ENCODE measurements at regions not wholly inside any gene's neighbourhood (a gene's known extent, or its start where the extent isn't known, plus 50 kb on each side); places are given as distances from the start of the nearest gene placed in this dataset.

GRCh38 chr2:236764716-236765115, 195.1 kb downstream of the ACKR3 start:
- WGBS, 3 donors: 75 to 94% (median 94%) methylated on average over 2 of the region's 2 CpGs

GRCh38 chr2:236765478-236765877, 195.9 kb downstream of the ACKR3 start:
- H3K9me3 ChIP-seq: no peaks in the 10 kb centered on the region
- H3K4me1 ChIP-seq: no peaks in the 10 kb centered on the region
- no peak overlapping the region for H3K27ac ChIP-seq
- no peak for ATAC-seq
- no peaks in the 10 kb centered on the region for H3K27me3 ChIP-seq (ENCODE audit: insufficient read depth in 3 of 3, low read length in 2 of 3)
- intact Hi-C loops (cut with DNase I): no loop called here
- 63 to 70% (median 65%) methylated on average over 3 of the region's 3 CpGs for WGBS, 3 donors
- H3K4me3 ChIP-seq: no peak overlapping the region
- H3K36me3 ChIP-seq (ENCODE audit: insufficient read depth in 1 of 2, low read depth in 1 of 2): no peaks in the 10 kb centered on the region
- no peak for TF ChIP-seq CTCF (IDR thresholded peaks at IDR 0.05)
- no peak for DNase-seq

More at GRCh38 chr2:236764716-236765115, 195.1 kb downstream of the ACKR3 start:
- no peak for TF ChIP-seq CTCF (IDR thresholded peaks at IDR 0.05)
- no peak overlapping the region for H3K4me3 ChIP-seq
- no peak for ATAC-seq
- H3K4me1 ChIP-seq: no peaks in the 10 kb centered on the region
- no peak for DNase-seq
- no peaks in the 10 kb centered on the region for H3K27me3 ChIP-seq (ENCODE audit: insufficient read depth in 3 of 3, low read length in 2 of 3)
- no peaks in the 10 kb centered on the region for H3K9me3 ChIP-seq
- intact Hi-C loops (cut with DNase I): no loop called here
- no peak overlapping the region for H3K27ac ChIP-seq
- H3K36me3 ChIP-seq (ENCODE audit: insufficient read depth in 1 of 2, low read depth in 1 of 2): no peaks in the 10 kb centered on the region

GRCh38 chr2:236766850-236767249, 197.2 kb downstream of the ACKR3 start:
- H3K27ac ChIP-seq: no peak overlapping the region
- no peaks in the 10 kb centered on the region for H3K9me3 ChIP-seq
- H3K27me3 ChIP-seq (ENCODE audit: insufficient read depth in 3 of 3, low read length in 2 of 3): no peaks in the 10 kb centered on the region
- no peak for TF ChIP-seq CTCF (IDR thresholded peaks at IDR 0.05)
- DNase-seq: no peak
- H3K4me3 ChIP-seq: no peak overlapping the region
- no peaks in the 10 kb centered on the region for H3K36me3 ChIP-seq (ENCODE audit: insufficient read depth in 1 of 2, low read depth in 1 of 2)
- 97 to 100% (median 98%) methylated on average over 2 of the region's 2 CpGs for WGBS, 3 donors
- intact Hi-C loops (cut with DNase I): no loop called here
- no peak for ATAC-seq
- H3K4me1 ChIP-seq: no peaks in the 10 kb centered on the region

GRCh38 chr2:236767941-236768340, 198.3 kb downstream of the ACKR3 start:
- WGBS, 3 donors: 92 to 94% (median 94%) methylated on average over 7 of the region's 7 CpGs
- Histone ChIP-seq H3K4me1 (no peaks in the 10 kb centered on the region), H3K9me3 (no peaks in the 10 kb centered on the region), H3K27ac (no peak overlapping the region), H3K36me3 (ENCODE audit: insufficient read depth in 1 of 2, low read depth in 1 of 2) (no peaks in the 10 kb centered on the region), H3K27me3 (ENCODE audit: insufficient read depth in 3 of 3, low read length in 2 of 3) (no peaks in the 10 kb centered on the region), H3K4me3 (no peak overlapping the region)
- ATAC-seq: no peak
- DNase-seq: no peak
- no peak for TF ChIP-seq CTCF (IDR thresholded peaks at IDR 0.05)
- intact Hi-C loops (cut with DNase I): no loop called here

- TF ChIP-seq CTCF (IDR thresholded peaks at IDR 0.05): no peak
These were observed 198.9 kb downstream of the ACKR3 start for GRCh38 chr2:236768393-236769140.

More at GRCh38 chr2:236768393-236769140, 198.9 kb downstream of the ACKR3 start:
- WGBS, 3 donors: 89 to 96% (median 96%) methylated on average over 4 of the region's 4 CpGs
- DNase-seq (no peak), ATAC-seq (no peak)
- no peak overlapping the region for H3K27ac ChIP-seq
- no peaks in the 10 kb centered on the region for H3K27me3 ChIP-seq (ENCODE audit: insufficient read depth in 3 of 3, low read length in 2 of 3)
- no peaks in the 10 kb centered on the region for H3K9me3 ChIP-seq
- intact Hi-C loops (cut with DNase I): no loop called here
- H3K36me3 ChIP-seq (ENCODE audit: insufficient read depth in 1 of 2, low read depth in 1 of 2): no peaks in the 10 kb centered on the region
- no peak overlapping the region for H3K4me3 ChIP-seq
- no peaks in the 10 kb centered on the region for H3K4me1 ChIP-seq

All from psoas muscle (tissue), 7 donors.